Gastroesophageal sphincter (tissue), 3 donors: ENCODE measurements at regions not wholly inside any gene's neighbourhood (a gene's known extent, or its start where the extent isn't known, plus 50 kb on each side); places are given as distances from the start of the nearest gene placed in this dataset.

Source experiments
- CTCF ChIP-seq, 4 experiments: fragments of 200-600 bp in 2 of 4; fragments of 450-650 bp in 2 of 4; sonication (generic) in 1 of 4; IDR thresholded peaks; one replicate each; pipeline ENCODE4 v1.5.1; 2017 to 2019; ENCODE audit warnings: antibody characterized with exemption in 4 of 4, mild to moderate bottlenecking in 2 of 4, moderate library complexity in 2 of 4
- POLR2A ChIP-seq, 2 donors: fragments of 450-650 bp; IDR thresholded peaks; one replicate each; pipeline ENCODE4 v1.6.1; 2017; ENCODE audit warnings: antibody characterized with exemption in 2 of 2, mild to moderate bottlenecking in 2 of 2, moderate library complexity in 1 of 2
- POLR2AphosphoS5 ChIP-seq: sonication (generic); formaldehyde crosslinking; IDR thresholded peaks from one replicate; pipeline ENCODE4 v1.6.1; 2017; ENCODE audit warnings: antibody characterized with exemption

- no peak for TF ChIP-seq CTCF (IDR thresholded peaks at IDR 0.05)
- TF ChIP-seq POLR2A (IDR thresholded peaks at IDR 0.05): no peak
- TF ChIP-seq POLR2AphosphoS5: no peak
These were observed 140.0 kb upstream of the SGK1 start for GRCh38 chr6:134457941-134458340.
